ENCODE measurements at regions not wholly inside any gene's neighbourhood (a gene's known extent, or its start where the extent isn't known, plus 50 kb on each side); places are given as distances from the start of the nearest gene placed in this dataset.

DNA sequence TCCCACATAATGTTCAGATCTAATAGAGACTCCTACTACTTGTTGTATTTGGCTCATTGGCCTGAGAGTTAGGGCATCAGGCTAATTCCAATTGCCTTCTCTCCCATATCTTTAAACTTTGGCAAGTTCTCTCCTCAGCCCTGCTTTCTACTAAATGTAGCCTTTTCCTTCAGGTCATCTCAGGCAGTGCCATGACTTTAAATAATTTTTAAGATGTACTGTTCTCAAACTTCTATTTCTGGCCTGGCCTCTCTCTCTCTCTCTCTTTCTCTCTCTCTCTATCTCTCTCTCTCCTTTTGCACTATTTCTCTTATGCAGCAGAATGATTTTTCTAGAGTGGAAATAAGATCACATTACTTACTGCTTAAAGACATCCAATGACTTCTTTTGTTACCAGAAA lies 114.5 kb upstream of the PAQR3 start:
- Histone ChIP-seq H3K27me3 (ENCODE audit: control insufficient read depth in 2 of 2, insufficient read depth in 2 of 2, low read length in 2 of 2) (no peaks in the 10 kb centered on the region), H4K20me1 (replicated peaks; ENCODE audit: control insufficient read depth, insufficient read depth, low read length) (no peaks in the 10 kb centered on the region), H3K4me2 (ENCODE audit: insufficient read depth, low read length) (no peak overlapping the region), H3K36me3 (ENCODE audit: control insufficient read depth, insufficient read depth, low read length) (no peaks in the 10 kb centered on the region), H2AFZ (ENCODE audit: low read depth, low read length) (no peak overlapping the region), H3K27ac (ENCODE audit: extremely low read depth, low read depth, low read length) (no peak overlapping the region), H3K9ac (ENCODE audit: insufficient read depth in 1 of 2, low read depth in 2 of 2, low read length in 2 of 2) (no peak overlapping the region), H3K9me3 (replicated peaks; ENCODE audit: control insufficient read depth, insufficient read depth, low read depth, low read length) (no peaks in the 10 kb centered on the region), H3K4me1 (replicated peaks in 1 of 2; ENCODE audit: control insufficient read depth in 2 of 2, insufficient read depth in 2 of 2, low read length in 2 of 2) (peaks cover 0 to 4% of the 10 kb centered on the region in 2 experiments; a peak in 2 of 5 replicates), H3K9me1 (ENCODE audit: control insufficient read depth, insufficient read depth, low read length) (no peaks in the 10 kb centered on the region), H3K79me2 (ENCODE audit: control insufficient read depth, insufficient read depth, low read length) (no peaks in the 10 kb centered on the region), H3K4me3 (no peak overlapping the region)
- ATAC-seq (no peak), DNase-seq (ENCODE audit: extremely low read depth in 1 of 4, low spot score in 3 of 4) (no peak), FAIRE-seq (no peak)
- POLR2A ChIA-PET = interaction anchor here (1.1 kb wide), 1 partner anchor 13 kb away, joined by 3 read pairs; no protein-coding TSS in a partner anchor
- no TSS peak for BruUV-seq (replicated peaks)
- TF ChIP-seq, protein P1, sequence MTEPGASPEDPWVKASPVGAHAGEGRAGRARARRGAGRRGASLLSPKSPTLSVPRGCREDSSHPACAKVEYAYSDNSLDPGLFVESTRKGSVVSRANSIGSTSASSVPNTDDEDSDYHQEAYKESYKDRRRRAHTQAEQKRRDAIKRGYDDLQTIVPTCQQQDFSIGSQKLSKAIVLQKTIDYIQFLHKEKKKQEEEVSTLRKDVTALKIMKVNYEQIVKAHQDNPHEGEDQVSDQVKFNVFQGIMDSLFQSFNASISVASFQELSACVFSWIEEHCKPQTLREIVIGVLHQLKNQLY (CRISPR knock-in tag; conservative IDR thresholded peaks at IDR 0.05) = no peak
- TF ChIP-seq ELF2 (CRISPR knock-in tag; IDR thresholded peaks at IDR 0.05) = no peak
- TF ChIP-seq ZKSCAN3 (CRISPR knock-in tag; IDR thresholded peaks at IDR 0.05) = no peak
- in situ Hi-C loops (cut with MboI) = no loop called here
- intact Hi-C loops (cut with micrococcal nuclease) = no loop called here
- CTCF ChIA-PET (ENCODE audit: low intra/inter-chr PET ratio) = no interaction called here

DNA sequence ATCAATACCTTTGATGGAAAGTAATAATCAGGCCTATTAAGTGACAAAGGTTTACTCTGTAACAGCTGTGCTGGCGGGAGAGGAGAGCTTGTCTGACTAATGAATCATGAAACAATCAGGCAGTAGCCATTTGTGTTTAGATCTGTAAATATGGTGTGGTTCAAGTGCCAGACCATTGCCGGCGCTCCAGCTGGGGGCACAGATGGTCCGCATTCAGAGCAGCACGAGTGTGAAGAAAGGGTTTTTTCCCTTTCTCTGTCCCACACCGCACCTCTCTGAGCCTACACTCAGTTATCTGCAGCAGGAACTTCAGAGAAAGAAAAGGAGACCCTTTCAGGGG lies 111.3 kb upstream of the PAQR3 start:
- no peak for FAIRE-seq
- intact Hi-C loops (cut with micrococcal nuclease) (no loop called here), in situ Hi-C loops (cut with MboI) (no loop called here)
- Histone ChIP-seq H3K4me2 (ENCODE audit: insufficient read depth, low read length) (no peak overlapping the region; the same call in 1 of the 2 replicates), H2AFZ (ENCODE audit: low read depth, low read length) (peak overlapping the region; percentile 69), H3K4me3 (no peak overlapping the region), H3K36me3 (ENCODE audit: control insufficient read depth, insufficient read depth, low read length) (no peaks in the 10 kb centered on the region), H3K79me2 (ENCODE audit: control insufficient read depth, insufficient read depth, low read length) (no peaks in the 10 kb centered on the region), H3K9me1 (ENCODE audit: control insufficient read depth, insufficient read depth, low read length) (no peaks in the 10 kb centered on the region), H3K9ac (ENCODE audit: insufficient read depth in 1 of 2, low read depth in 2 of 2, low read length in 2 of 2) (no peak overlapping the region), H3K9me3 (replicated peaks; ENCODE audit: control insufficient read depth, insufficient read depth, low read depth, low read length) (no peaks in the 10 kb centered on the region), H3K27me3 (ENCODE audit: control insufficient read depth in 2 of 2, insufficient read depth in 2 of 2, low read length in 2 of 2) (no peaks in the 10 kb centered on the region), H3K27ac (ENCODE audit: extremely low read depth, low read depth, low read length) (no peak overlapping the region), H4K20me1 (replicated peaks; ENCODE audit: control insufficient read depth, insufficient read depth, low read length) (no peaks in the 10 kb centered on the region), H3K4me1 (replicated peaks in 1 of 2; ENCODE audit: control insufficient read depth in 2 of 2, insufficient read depth in 2 of 2, low read length in 2 of 2) (peaks cover 4 to 5% of the 10 kb centered on the region in 2 experiments; a peak in 2 of 5 replicates)
- no TSS peak for BruUV-seq (replicated peaks)
- CTCF ChIA-PET (ENCODE audit: low intra/inter-chr PET ratio) = no interaction called here
- no peak for DNase-seq (ENCODE audit: extremely low read depth in 1 of 4, low spot score in 3 of 4)
- no peak for ATAC-seq
- WGBS (ENCODE audit: insufficient coverage, low coverage, missing lambda C conversion rate) = 44% methylated on average over 6 of the region's 6 CpGs
- POLR2A ChIA-PET = interaction anchor here (0.7 to 0.8 kb wide), 2 partner anchors 10 to 802 kb away, joined by 3 read pairs; no protein-coding TSS in a partner anchor
- TF ChIP-seq, protein P2, sequence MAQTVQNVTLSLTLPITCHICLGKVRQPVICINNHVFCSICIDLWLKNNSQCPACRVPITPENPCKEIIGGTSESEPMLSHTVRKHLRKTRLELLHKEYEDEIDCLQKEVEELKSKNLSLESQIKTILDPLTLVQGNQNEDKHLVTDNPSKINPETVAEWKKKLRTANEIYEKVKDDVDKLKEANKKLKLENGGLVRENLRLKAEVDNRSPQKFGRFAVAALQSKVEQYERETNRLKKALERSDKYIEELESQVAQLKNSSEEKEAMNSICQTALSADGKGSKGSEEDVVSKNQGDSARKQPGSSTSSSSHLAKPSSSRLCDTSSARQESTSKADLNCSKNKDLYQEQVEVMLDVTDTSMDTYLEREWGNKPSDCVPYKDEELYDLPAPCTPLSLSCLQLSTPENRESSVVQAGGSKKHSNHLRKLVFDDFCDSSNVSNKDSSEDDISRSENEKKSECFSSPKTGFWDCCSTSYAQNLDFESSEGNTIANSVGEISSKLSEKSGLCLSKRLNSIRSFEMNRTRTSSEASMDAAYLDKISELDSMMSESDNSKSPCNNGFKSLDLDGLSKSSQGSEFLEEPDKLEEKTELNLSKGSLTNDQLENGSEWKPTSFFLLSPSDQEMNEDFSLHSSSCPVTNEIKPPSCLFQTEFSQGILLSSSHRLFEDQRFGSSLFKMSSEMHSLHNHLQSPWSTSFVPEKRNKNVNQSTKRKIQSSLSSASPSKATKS (CRISPR knock-in tag; IDR thresholded peaks at IDR 0.05) = no peak
- TF ChIP-seq, protein P3, sequence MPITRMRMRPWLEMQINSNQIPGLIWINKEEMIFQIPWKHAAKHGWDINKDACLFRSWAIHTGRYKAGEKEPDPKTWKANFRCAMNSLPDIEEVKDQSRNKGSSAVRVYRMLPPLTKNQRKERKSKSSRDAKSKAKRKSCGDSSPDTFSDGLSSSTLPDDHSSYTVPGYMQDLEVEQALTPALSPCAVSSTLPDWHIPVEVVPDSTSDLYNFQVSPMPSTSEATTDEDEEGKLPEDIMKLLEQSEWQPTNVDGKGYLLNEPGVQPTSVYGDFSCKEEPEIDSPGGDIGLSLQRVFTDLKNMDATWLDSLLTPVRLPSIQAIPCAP (CRISPR knock-in tag; IDR thresholded peaks at IDR 0.05; ENCODE audit: borderline replicate concordance) = no peak
- TF ChIP-seq KHSRP (IDR thresholded peaks at IDR 0.05) = no peak
- no peak for TF ChIP-seq NFYB (IDR thresholded peaks at IDR 0.05; ENCODE audit: extremely low read depth, insufficient read length)
- TF ChIP-seq, protein P4, sequence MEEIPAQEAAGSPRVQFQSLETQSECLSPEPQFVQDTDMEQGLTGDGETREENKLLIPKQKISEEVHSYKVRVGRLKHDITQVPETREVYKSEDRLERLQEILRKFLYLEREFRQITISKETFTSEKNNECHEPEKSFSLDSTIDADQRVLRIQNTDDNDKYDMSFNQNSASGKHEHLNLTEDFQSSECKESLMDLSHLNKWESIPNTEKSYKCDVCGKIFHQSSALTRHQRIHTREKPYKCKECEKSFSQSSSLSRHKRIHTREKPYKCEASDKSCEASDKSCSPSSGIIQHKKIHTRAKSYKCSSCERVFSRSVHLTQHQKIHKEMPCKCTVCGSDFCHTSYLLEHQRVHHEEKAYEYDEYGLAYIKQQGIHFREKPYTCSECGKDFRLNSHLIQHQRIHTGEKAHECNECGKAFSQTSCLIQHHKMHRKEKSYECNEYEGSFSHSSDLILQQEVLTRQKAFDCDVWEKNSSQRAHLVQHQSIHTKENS (CRISPR knock-in tag; IDR thresholded peaks at IDR 0.05) = no peak
- no peak for TF ChIP-seq NFIC (IDR thresholded peaks at IDR 0.05)

Measured in K562 (cell line).